GM18498 (cell line): ENCODE measurements at regions not wholly inside any gene's neighbourhood (a gene's known extent, or its start where the extent isn't known, plus 50 kb on each side); places are given as distances from the start of the nearest gene placed in this dataset.
"Not testable (repeated sequence)": the region's sequence is repeated elsewhere in the genome, so short reads cannot be mapped to it uniquely, and the experiment has no call there.

Experiments
- ATAC-seq: cut with Tn5 transposase; IDR thresholded peaks from one replicate; pipeline ENCODE4 v1.9.1; 2021; ENCODE audit warnings: mild to moderate bottlenecking, moderate library complexity; ENCODE audit not compliant: unreplicated experiment

- not testable (repeated sequence) for ATAC-seq
Measured at GRCh38 chr6:57860481-57861315, 543.3 kb downstream of the PRIM2 start.

- ATAC-seq: not testable (repeated sequence)
Measured at GRCh38 chr6:57870083-57870482, 552.7 kb downstream of the PRIM2 start.

GRCh38 chr6:57873424-57873823 lies 556.0 kb downstream of the PRIM2 start:
- ATAC-seq: not testable (repeated sequence)

- ATAC-seq: not testable (repeated sequence)
Measured at GRCh38 chr6:57876659-57877058, 559.2 kb downstream of the PRIM2 start.

- ATAC-seq: not testable (repeated sequence)
Measured at GRCh38 chr6:57877729-57878128, 560.3 kb downstream of the PRIM2 start.

- not testable (repeated sequence) for ATAC-seq
Measured at GRCh38 chr6:57878792-57879191, 561.4 kb downstream of the PRIM2 start.

- ATAC-seq: peak; percentile 74
Measured at GRCh38 chr6:57898850-57899249, 581.4 kb downstream of the PRIM2 start.

GRCh38 chr6:57900687-57901399 lies 583.4 kb downstream of the PRIM2 start:
- ATAC-seq: peak; percentile 40

GRCh38 chr6:57901445-57901844 lies 584.0 kb downstream of the PRIM2 start:
- not testable (repeated sequence) for ATAC-seq

GRCh38 chr6:57904356-57904755 lies 586.9 kb downstream of the PRIM2 start:
- ATAC-seq: not testable (repeated sequence)

GRCh38 chr6:57915300-57915699 lies 597.9 kb downstream of the PRIM2 start:
- ATAC-seq: not testable (repeated sequence)

- not testable (repeated sequence) for ATAC-seq
Measured at GRCh38 chr6:57942966-57943365, 625.5 kb downstream of the PRIM2 start.

- not testable (repeated sequence) for ATAC-seq
Measured at GRCh38 chr6:57946084-57946768, 628.8 kb downstream of the PRIM2 start.

GRCh38 chr6:57946769-57947091 lies 629.3 kb downstream of the PRIM2 start:
- not testable (repeated sequence) for ATAC-seq

GRCh38 chr6:57948481-57948880 lies 631.1 kb downstream of the PRIM2 start:
- ATAC-seq: not testable (repeated sequence)

GRCh38 chr6:57950430-57950829 lies 633.0 kb downstream of the PRIM2 start:
- ATAC-seq: not testable (repeated sequence)

GRCh38 chr6:57966757-57967156 lies 649.3 kb downstream of the PRIM2 start:
- ATAC-seq: not testable (repeated sequence)

GRCh38 chr6:57971956-57972355 lies 654.5 kb downstream of the PRIM2 start:
- ATAC-seq: not testable (repeated sequence)

GRCh38 chr6:57974653-57975052 lies 657.2 kb downstream of the PRIM2 start:
- ATAC-seq: no peak

GRCh38 chr6:57975127-57975526 lies 657.7 kb downstream of the PRIM2 start:
- not testable (repeated sequence) for ATAC-seq

GRCh38 chr6:57976371-57976770 lies 658.9 kb downstream of the PRIM2 start:
- ATAC-seq: not testable (repeated sequence)
